Neural progenitor cell (in vitro differentiated cells): ENCODE measurements at regions not wholly inside any gene's neighbourhood (a gene's known extent, or its start where the extent isn't known, plus 50 kb on each side); places are given as distances from the start of the nearest gene placed in this dataset.

Source experiments
- DNase-seq: peaks from one replicate; pipeline ENCODE4 v3.0.0-alpha.2; 2016; ENCODE audit warnings: low spot score
- H2AFZ ChIP-seq: fragments of 200-600 bp; sonication (generic); replicated peaks from 2 replicates; pipeline ENCODE4 v1.6.1; 2016; ENCODE audit warnings: antibody characterized with exemption
- H3F3A ChIP-seq: fragments of 200-600 bp; sonication (generic); 2 replicates; pipeline ENCODE4 v1.6.1; 2016; ENCODE audit warnings: antibody characterized with exemption, low read depth
- H3K27ac ChIP-seq: fragments of 200-600 bp; sonication (generic); 2 replicates; pipeline ENCODE4 v1.5.1; 2016; ENCODE audit warnings: mild to moderate bottlenecking
- H3K27me3 ChIP-seq: fragments of 200-600 bp; sonication (generic); 2 replicates; pipeline ENCODE4 v1.6.1; 2016; ENCODE audit warnings: mild to moderate bottlenecking, moderate library complexity
- H3K36me3 ChIP-seq: fragments of 200-600 bp; sonication (generic); 2 replicates; pipeline ENCODE4 v1.5.1; 2016
- H3K4me1 ChIP-seq: fragments of 200-600 bp; sonication (generic); 2 replicates; pipeline ENCODE4 v1.6.1; 2016; ENCODE audit warnings: mixed run types
- H3K4me2 ChIP-seq: fragments of 200-600 bp; sonication (generic); 2 replicates; pipeline ENCODE4 v1.6.1; 2016
- H3K4me3 ChIP-seq: fragments of 200-600 bp; sonication (generic); 2 replicates; pipeline ENCODE4 v1.5.1; 2016
- H3K79me2 ChIP-seq: fragments of 200-600 bp; sonication (generic); 2 replicates; pipeline ENCODE4 v1.6.1; 2016; ENCODE audit warnings: low read depth
- H3K9ac ChIP-seq: fragments of 200-600 bp; sonication (generic); 2 replicates; pipeline ENCODE4 v1.6.1; 2016
- H3K9me3 ChIP-seq: fragments of 200-600 bp; sonication (generic); 2 replicates; pipeline ENCODE4 v1.5.1; 2016; ENCODE audit warnings: low read depth
- H4K20me1 ChIP-seq: fragments of 200-600 bp; sonication (generic); 2 replicates; pipeline ENCODE4 v1.6.1; 2016; ENCODE audit warnings: low read depth
- H3K27ac Mint-ChIP-seq: 3 replicates; pipeline ENCODE4 v1.8.0; 2021; ENCODE audit warnings: mixed read lengths
- H3K27me3 Mint-ChIP-seq: 2 replicates; pipeline ENCODE4 v1.8.0; 2022; ENCODE audit warnings: low read depth, mild to moderate bottlenecking, inconsistent platforms, moderate library complexity, mixed read lengths; ENCODE audit not compliant: insufficient read depth
- H3K36me3 Mint-ChIP-seq: 3 replicates; pipeline ENCODE4 v1.8.0; 2021; ENCODE audit warnings: mixed read lengths
- H3K4me1 Mint-ChIP-seq: 3 replicates; pipeline ENCODE4 v1.8.0; 2021; ENCODE audit warnings: mixed read lengths
- H3K4me3 Mint-ChIP-seq: 3 replicates; pipeline ENCODE4 v1.8.0; 2021; ENCODE audit warnings: mild to moderate bottlenecking, moderate library complexity, mixed read lengths
- H3K9me3 Mint-ChIP-seq: 3 replicates; pipeline ENCODE4 v1.8.0; 2020; ENCODE audit warnings: mixed read lengths
- EZH2 ChIP-seq: fragments of 200-600 bp; sonication (generic); IDR thresholded peaks from 2 replicates; pipeline ENCODE4 v1.6.1; 2017; ENCODE audit warnings: antibody characterized with exemption, mild to moderate bottlenecking, moderate library complexity
- EZH2phosphoT487 ChIP-seq: fragments of 200-600 bp; sonication (generic); IDR thresholded peaks from 2 replicates; pipeline ENCODE4 v1.6.1; 2017; ENCODE audit warnings: antibody characterized with exemption
- TF ChIP-seq, protein P1 (sequence below): fragments of 200-600 bp; sonication (generic); IDR thresholded peaks from 2 replicates; pipeline ENCODE4 v1.5.1; 2017; ENCODE audit warnings: antibody characterized with exemption, mild to moderate bottlenecking

DNA sequence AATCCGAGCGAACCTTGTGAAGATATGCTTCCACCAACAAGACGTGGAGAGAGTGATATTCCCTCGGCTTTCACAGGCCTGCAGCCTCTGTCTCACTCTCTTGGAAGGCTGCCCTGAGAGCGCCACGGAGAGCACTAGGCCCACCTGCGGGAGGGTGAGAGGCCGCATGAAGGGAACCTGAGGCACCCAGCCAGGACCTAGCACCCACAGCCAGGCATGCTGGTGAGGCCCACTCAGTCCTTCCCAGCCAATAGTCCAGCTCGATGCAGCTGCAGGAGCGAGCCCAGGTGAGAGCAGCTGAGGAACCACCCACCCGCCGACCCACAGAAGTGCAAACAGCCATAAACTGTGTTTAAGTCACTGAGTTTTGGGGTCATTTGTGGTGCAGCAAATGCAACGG is 227.2 kb downstream of the QKI start:
- H3K79me2 ChIP-seq, result no peaks in the 10 kb centered on the region
- H3K4me1 ChIP-seq, result no peaks in the 10 kb centered on the region

DNA sequence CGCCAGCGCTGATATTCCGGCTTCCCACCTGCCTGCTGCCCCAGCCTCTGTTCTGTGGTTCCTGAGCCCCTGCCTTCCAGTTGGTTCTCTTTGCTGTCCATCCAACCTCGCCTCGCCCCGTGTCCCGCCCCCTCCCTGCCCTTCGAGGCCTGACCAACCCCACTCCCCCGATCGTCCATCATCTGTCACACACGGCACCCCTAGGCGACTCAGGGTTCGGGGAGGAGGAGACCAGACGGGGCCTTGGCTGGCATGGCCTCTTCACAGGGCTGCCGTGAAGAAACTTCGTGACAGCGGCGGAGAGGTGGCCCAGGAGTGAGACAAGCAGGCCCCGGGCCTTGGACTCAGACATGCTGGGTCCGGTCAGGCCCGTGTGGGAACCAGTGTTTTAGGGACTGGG is 226.1 kb downstream of the QKI start:
- peaks cover 11% of the 10 kb centered on the region for H3K4me1 Mint-ChIP-seq
- H3K27ac Mint-ChIP-seq, result no peak overlapping the region
- Histone ChIP-seq H3K4me1 (no peaks in the 10 kb centered on the region), H3K4me3 (no peak overlapping the region), H3F3A (no peaks in the 10 kb centered on the region), H3K79me2 (no peaks in the 10 kb centered on the region), H3K9me3 (no peaks in the 10 kb centered on the region), H3K27me3 (no peaks in the 10 kb centered on the region), H4K20me1 (no peaks in the 10 kb centered on the region), H3K9ac (no peak overlapping the region), H3K36me3 (no peaks in the 10 kb centered on the region), H3K4me2 (no peak overlapping the region), H2AFZ (no peak overlapping the region), H3K27ac (no peak overlapping the region)
- H3K9me3 Mint-ChIP-seq, result peaks cover 17% of the 10 kb centered on the region
- no peak overlapping the region for H3K4me3 Mint-ChIP-seq
- H3K36me3 Mint-ChIP-seq, result no peaks in the 10 kb centered on the region
- peaks cover 3% of the 10 kb centered on the region for H3K27me3 Mint-ChIP-seq
- DNase-seq, result no peak
- TF ChIP-seq EZH2phosphoT487 (no peak), EZH2 (no peak)
- TF ChIP-seq, protein P1, sequence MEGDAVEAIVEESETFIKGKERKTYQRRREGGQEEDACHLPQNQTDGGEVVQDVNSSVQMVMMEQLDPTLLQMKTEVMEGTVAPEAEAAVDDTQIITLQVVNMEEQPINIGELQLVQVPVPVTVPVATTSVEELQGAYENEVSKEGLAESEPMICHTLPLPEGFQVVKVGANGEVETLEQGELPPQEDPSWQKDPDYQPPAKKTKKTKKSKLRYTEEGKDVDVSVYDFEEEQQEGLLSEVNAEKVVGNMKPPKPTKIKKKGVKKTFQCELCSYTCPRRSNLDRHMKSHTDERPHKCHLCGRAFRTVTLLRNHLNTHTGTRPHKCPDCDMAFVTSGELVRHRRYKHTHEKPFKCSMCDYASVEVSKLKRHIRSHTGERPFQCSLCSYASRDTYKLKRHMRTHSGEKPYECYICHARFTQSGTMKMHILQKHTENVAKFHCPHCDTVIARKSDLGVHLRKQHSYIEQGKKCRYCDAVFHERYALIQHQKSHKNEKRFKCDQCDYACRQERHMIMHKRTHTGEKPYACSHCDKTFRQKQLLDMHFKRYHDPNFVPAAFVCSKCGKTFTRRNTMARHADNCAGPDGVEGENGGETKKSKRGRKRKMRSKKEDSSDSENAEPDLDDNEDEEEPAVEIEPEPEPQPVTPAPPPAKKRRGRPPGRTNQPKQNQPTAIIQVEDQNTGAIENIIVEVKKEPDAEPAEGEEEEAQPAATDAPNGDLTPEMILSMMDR, result no peak

More for the DNA sequence above, 227.2 kb downstream of the QKI start:
- Mint-ChIP-seq H3K27me3 (peaks cover 3% of the 10 kb centered on the region), H3K4me3 (no peak overlapping the region), H3K27ac (no peak overlapping the region), H3K36me3 (no peaks in the 10 kb centered on the region), H3K4me1 (peaks cover 16% of the 10 kb centered on the region), H3K9me3 (peaks cover 17% of the 10 kb centered on the region)
- no peak overlapping the region for H3K27ac ChIP-seq
- H3K36me3 ChIP-seq, result no peaks in the 10 kb centered on the region
- H4K20me1 ChIP-seq, result no peaks in the 10 kb centered on the region
- no peak for TF ChIP-seq EZH2
- TF ChIP-seq EZH2phosphoT487, result no peak
- TF ChIP-seq, protein P1, result no peak
- H3K4me2 ChIP-seq, result no peak overlapping the region
- H3K9me3 ChIP-seq, result no peaks in the 10 kb centered on the region
- no peak for DNase-seq
- no peaks in the 10 kb centered on the region for H3F3A ChIP-seq
- H2AFZ ChIP-seq, result no peak overlapping the region
- H3K9ac ChIP-seq, result no peak overlapping the region
- H3K27me3 ChIP-seq, result no peaks in the 10 kb centered on the region
- H3K4me3 ChIP-seq, result no peak overlapping the region

DNA sequence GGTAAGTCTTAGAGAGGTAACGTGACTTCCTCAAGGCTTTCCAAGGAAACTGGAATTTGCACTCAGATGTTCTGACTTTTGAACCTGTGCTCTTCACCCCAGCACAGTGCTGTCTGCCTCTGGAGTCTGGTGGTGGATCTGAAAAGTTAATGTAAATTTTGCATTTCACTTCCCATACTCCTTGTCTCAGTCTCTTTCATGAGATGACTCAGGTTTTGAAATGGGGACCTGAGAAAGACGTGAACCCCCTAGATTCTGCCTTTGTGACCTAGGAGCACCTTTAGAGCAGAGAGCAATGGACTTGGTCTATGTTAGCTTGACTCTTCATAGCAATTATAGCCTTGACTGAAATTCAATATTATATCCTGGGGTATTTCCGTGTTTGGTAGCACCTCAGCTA is 223.0 kb downstream of the QKI start:
- no peaks in the 10 kb centered on the region for H3K36me3 Mint-ChIP-seq
- H3K4me3 Mint-ChIP-seq, result no peak overlapping the region

More for the DNA sequence above, 223.0 kb downstream of the QKI start:
- Histone ChIP-seq H3K9ac (no peak overlapping the region), H3K79me2 (no peaks in the 10 kb centered on the region), H3K27ac (no peak overlapping the region), H3K4me2 (no peak overlapping the region), H3K9me3 (no peaks in the 10 kb centered on the region), H3K36me3 (no peaks in the 10 kb centered on the region), H3K4me1 (no peaks in the 10 kb centered on the region), H3F3A (no peaks in the 10 kb centered on the region), H3K4me3 (no peak overlapping the region), H2AFZ (no peak overlapping the region), H4K20me1 (no peaks in the 10 kb centered on the region), H3K27me3 (no peaks in the 10 kb centered on the region)
- Mint-ChIP-seq H3K4me1 (peaks cover 18% of the 10 kb centered on the region), H3K27ac (no peak overlapping the region), H3K9me3 (peaks cover 15% of the 10 kb centered on the region), H3K27me3 (peaks cover 6% of the 10 kb centered on the region)
- TF ChIP-seq EZH2phosphoT487, result no peak
- no peak for TF ChIP-seq EZH2
- TF ChIP-seq, protein P1, result no peak
- no peak for DNase-seq
